Heart right ventricle (tissue), 16 donors: ENCODE measurements at regions not wholly inside any gene's neighbourhood (a gene's known extent, or its start where the extent isn't known, plus 50 kb on each side); places are given as distances from the start of the nearest gene placed in this dataset.

Experiments used
- ATAC-seq, 8 donors: fragments of 200-7000 bp; cut with Tn5 transposase; one replicate each; pipeline ENCODE4 v1.9.1; 2020; ENCODE audit warnings: mild to moderate bottlenecking in 8 of 8, moderate library complexity in 8 of 8, moderate number of reproducible peaks in 1 of 8
- DNase-seq, 2 donors: peaks; one replicate each; pipeline ENCODE4 v3.0.0-alpha.2; 2020
- H3K27ac ChIP-seq, 10 donors: fragments of 200-600 bp; sonication (generic) in 2 of 10; one replicate each; pipeline versions ENCODE4 v1.5.0 to v1.8.0; 2020 to 2022; ENCODE audit warnings: mild to moderate bottlenecking in 3 of 10
- H3K27me3 ChIP-seq, 7 donors: fragments of 200-600 bp; one replicate each; pipeline ENCODE4 v1.8.0; 2021 to 2022; ENCODE audit warnings: mild to moderate bottlenecking in 2 of 7
- H3K36me3 ChIP-seq, 9 donors: fragments of 200-600 bp; sonication (generic) in 1 of 9; one replicate each; pipeline versions ENCODE4 v1.5.0 to v1.8.0; 2020 to 2022; ENCODE audit warnings: mild to moderate bottlenecking in 2 of 9
- H3K4me1 ChIP-seq, 9 donors: fragments of 200-600 bp; sonication (generic) in 1 of 9; one replicate each; pipeline versions ENCODE4 v1.5.0 to v1.8.0; 2020 to 2022; ENCODE audit warnings: mild to moderate bottlenecking in 4 of 9
- H3K4me3 ChIP-seq, 10 donors: fragments of 200-600 bp; sonication (generic) in 2 of 10; one replicate each; pipeline versions ENCODE4 v1.5.0 to v1.8.0; 2020 to 2022; ENCODE audit warnings: mild to moderate bottlenecking in 7 of 10, moderate library complexity in 2 of 10
- H3K9me3 ChIP-seq, 11 donors: fragments of 200-600 bp in 10 of 11; sonication (generic) in 2 of 11; one replicate each; pipeline versions ENCODE4 v1.5.0 to v1.8.0; 2013 to 2022; ENCODE audit warnings: mild to moderate bottlenecking in 2 of 11, control low read depth in 1 of 11, moderate library complexity in 1 of 11
- CTCF ChIP-seq, 9 donors: fragments of 200-600 bp; sonication (generic) in 2 of 9; IDR thresholded peaks; one replicate each; pipeline versions ENCODE4 v1.5.0 to v1.8.0; 2021 to 2022; ENCODE audit warnings: antibody characterized with exemption in 9 of 9, mild to moderate bottlenecking in 5 of 9, moderate library complexity in 1 of 9
- WGBS, 2 donors: extraction: QIAGEN DNeasy Blood & Tissue Kit; methylation state at CpG; one replicate each; pipeline ENCODE4 v1.1.7; 2013; ENCODE audit warnings: inconsistent platforms in 1 of 2; 5-methylcytosine and 5-hydroxymethylcytosine counted together
- intact Hi-C, 10 donors: fragments of 100-400 bp; cut with DNase I; formaldehyde crosslinking; loops; one replicate each; pipeline versions ENCODE4 v1.11.1 to v1.14.2; 2022
- donor health status: Arrhythmogenic right ventricular cardiomyopathy.
- donor health status: ischemic (EF 13 %, LVEDD 7.1; RV severe dilation, severe dysfunction).
- donor health status: healthy with polysubstance abuse.
- donor health status: DM: no; HTN: yes; CAD: no.
- donor health status: DM: no; HTN: no; CAD: no.
- donor health status: ischemic (EF 25% LVEDD 6.9; RV normal size, moderate dysfunction).
- donor health status: ischemic (EF 25% LVEDD 5.7; RV mildly dilated, moderate dysfunction).
- donor health status: healthy.
- donor health status: DM: yes; HTN: yes; CAD: no.
- donor health status: Ischemic cardiomyopathy.
- donor health status: ischemic (EF 35%, LVEDD 5.7; RV mildly dilated, moderate dysfunction).
- donor health status: nonischemic (EF 11% LVEDD 7.7; RV severe dilation, severe dysfunction).
- donor health status: DM: yes; HTN: yes; CAD: no.
- donor health status: PGD.
- donor health status: ischemic (EF 29% LVEDD 5.4; RV normal size, mild dysfunction).
- donor health status: nonischemic (EF 23%, LVEDD 6.1; RV moderate dilation, normal function).

GRCh38 chr6:19311786-19312185, 525.4 kb upstream of the ID4 start:
- Histone ChIP-seq H3K27ac (no peak overlapping the region), H3K27me3 (no peaks in the 10 kb centered on the region), H3K36me3 (no peaks in the 10 kb centered on the region), H3K4me1 (no peaks in the 10 kb centered on the region), H3K9me3 (peaks cover 0 to 16% (median 0%) of the 10 kb centered on the region in 11 donors), H3K4me3 (no peak overlapping the region)
- no peak for DNase-seq
- intact Hi-C loops: no loop called here
- TF ChIP-seq CTCF (IDR thresholded peaks at IDR 0.05): no peak
- WGBS, 2 donors: 44 to 48% methylated on average over 3 of the region's 3 CpGs
- no peak for ATAC-seq

- Histone ChIP-seq H3K27ac (no peak overlapping the region), H3K9me3 (peaks cover 0 to 16% (median 0%) of the 10 kb centered on the region in 11 donors), H3K4me3 (no peak overlapping the region), H3K4me1 (no peaks in the 10 kb centered on the region), H3K27me3 (no peaks in the 10 kb centered on the region), H3K36me3 (no peaks in the 10 kb centered on the region)
- no peak for ATAC-seq
- no peak for DNase-seq
- WGBS, 2 donors: 10 to 11% methylated on average over 5 of the region's 5 CpGs
- intact Hi-C loops: no loop called here
- no peak for TF ChIP-seq CTCF (IDR thresholded peaks at IDR 0.05)
These were observed 524.8 kb upstream of the ID4 start for GRCh38 chr6:19312241-19312978.

DNA sequence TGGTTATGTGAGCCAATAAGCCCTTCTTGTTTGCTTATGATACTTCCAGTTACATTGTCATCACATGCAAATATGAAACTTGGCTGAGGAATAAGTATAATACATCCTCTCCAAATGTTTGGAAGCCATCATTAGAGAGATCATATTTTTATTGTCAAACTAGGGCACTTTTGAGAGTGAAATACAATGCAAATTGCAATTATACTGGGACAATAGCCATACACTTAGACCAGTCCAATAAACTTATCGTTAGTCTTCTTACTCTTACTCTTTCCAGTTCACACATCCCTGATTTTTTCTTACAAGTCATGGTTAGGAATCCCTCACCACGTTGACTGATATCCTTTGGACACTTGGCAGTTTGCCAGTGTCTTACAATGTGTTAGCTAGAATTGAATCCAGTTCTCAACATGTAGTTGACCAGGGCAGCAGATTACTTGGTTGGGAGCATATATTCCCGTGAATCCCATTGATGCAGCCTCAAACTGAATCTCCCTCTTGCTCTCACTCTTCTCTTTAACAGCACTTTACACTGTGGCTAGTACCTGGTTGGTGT, 519.7 kb upstream of the ID4 start:
- Histone ChIP-seq H3K4me1 (no peaks in the 10 kb centered on the region), H3K27me3 (no peaks in the 10 kb centered on the region), H3K9me3 (no peaks in the 10 kb centered on the region), H3K27ac (no peak overlapping the region), H3K4me3 (no peak overlapping the region), H3K36me3 (no peaks in the 10 kb centered on the region)
- no peak for ATAC-seq
- intact Hi-C loops: no loop called here
- no peak for DNase-seq
- no peak for TF ChIP-seq CTCF (IDR thresholded peaks at IDR 0.05)
- 38 to 43% methylated on average over 3 of the region's 3 CpGs for WGBS, 2 donors

DNA sequence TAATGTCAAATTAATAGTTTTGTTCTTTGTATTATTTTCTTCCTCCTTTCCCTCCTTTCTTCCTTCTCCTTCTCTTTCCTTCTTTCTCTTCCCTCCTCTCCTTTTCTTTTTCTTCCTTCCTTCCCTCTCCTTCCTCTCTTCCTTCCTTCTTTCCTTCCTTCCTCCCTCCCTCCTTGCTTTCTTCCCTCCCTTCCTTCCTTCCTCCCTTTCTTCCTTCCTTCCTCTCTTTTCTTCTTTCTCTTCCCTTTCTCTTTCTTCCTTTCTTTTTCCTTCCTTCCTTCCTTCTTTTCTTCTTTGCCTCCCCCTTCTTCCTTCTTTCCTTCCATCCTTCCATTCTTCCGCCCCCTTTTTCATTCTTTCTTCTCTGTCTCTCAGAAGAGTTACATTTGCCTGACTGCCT, 518.2 kb upstream of the ID4 start:
- Histone ChIP-seq H3K4me3 (no peak overlapping the region), H3K9me3 (no peaks in the 10 kb centered on the region), H3K4me1 (no peaks in the 10 kb centered on the region), H3K36me3 (no peaks in the 10 kb centered on the region), H3K27ac (no peak overlapping the region), H3K27me3 (no peaks in the 10 kb centered on the region)
- TF ChIP-seq CTCF (IDR thresholded peaks at IDR 0.05): no peak
- DNase-seq: no peak
- WGBS, 2 donors: 88 to 95% methylated on average over 1 of the region's 1 CpG
- no peak for ATAC-seq
- intact Hi-C loops: no loop called here
